ENCODE measurements at regions not wholly inside any gene's neighbourhood (a gene's known extent, or its start where the extent isn't known, plus 50 kb on each side); places are given as distances from the start of the nearest gene placed in this dataset.

GRCh38 chr13:26919311-26919710 is 158.7 kb upstream of the GPR12 start:
- TF ChIP-seq TEAD4 (IDR thresholded peaks at IDR 0.05; ENCODE audit: low read length), result no peak
- TF ChIP-seq TEAD4 (CRISPR knock-in tag; IDR thresholded peaks at IDR 0.05; ENCODE audit: borderline replicate concordance), result no peak
- TF ChIP-seq CTCF (IDR thresholded peaks at IDR 0.05 in 2 of 3, conservative IDR thresholded peaks at IDR 0.05 in 1 of 3; ENCODE audit: insufficient read depth in 2 of 3, low read depth in 1 of 3, low read length in 3 of 3), result no peak
- TF ChIP-seq MAX (CRISPR knock-in tag; IDR thresholded peaks at IDR 0.05), result no peak
- TF ChIP-seq CHCHD3 (CRISPR knock-in tag; IDR thresholded peaks at IDR 0.05), result no peak
- no peak for TF ChIP-seq RCOR1 (IDR thresholded peaks at IDR 0.05; ENCODE audit: borderline replicate concordance in 1 of 2, low read depth in 2 of 2, low read length in 2 of 2)

Measured in K562 (cell line).